Osteocyte (in vitro differentiated cells): ENCODE measurements at regions not wholly inside any gene's neighbourhood (a gene's known extent, or its start where the extent isn't known, plus 50 kb on each side); places are given as distances from the start of the nearest gene placed in this dataset.
A peak's percentile ranks its signal among the peaks of the same experiment; 100 is the strongest.
"Not testable (repeated sequence)": the region's sequence is repeated elsewhere in the genome, so short reads cannot be mapped to it uniquely, and the experiment has no call there.

Source experiments
- DNase-seq: peaks from one replicate; pipeline ENCODE4 v3.0.0; 2021; ENCODE audit warnings: mixed read lengths; ENCODE audit not compliant: unreplicated experiment; ENCODE audit errors: extremely low spot score
- H3K27ac Mint-ChIP-seq: one replicate; pipeline ENCODE4 v1.8.0; 2021; ENCODE audit warnings: mild to moderate bottlenecking, mixed read lengths; ENCODE audit not compliant: unreplicated experiment
- H3K27me3 Mint-ChIP-seq: one replicate; pipeline ENCODE4 v1.8.0; 2021; ENCODE audit warnings: mixed read lengths; ENCODE audit not compliant: unreplicated experiment
- H3K36me3 Mint-ChIP-seq: one replicate; pipeline ENCODE4 v1.8.0; 2021; ENCODE audit warnings: mixed read lengths; ENCODE audit not compliant: unreplicated experiment
- H3K4me1 Mint-ChIP-seq: one replicate; pipeline ENCODE4 v1.8.0; 2021; ENCODE audit warnings: mixed read lengths; ENCODE audit not compliant: unreplicated experiment
- H3K4me3 Mint-ChIP-seq: one replicate; pipeline ENCODE4 v1.8.0; 2021; ENCODE audit warnings: mild to moderate bottlenecking, moderate library complexity, mixed read lengths; ENCODE audit not compliant: unreplicated experiment
- H3K9me3 Mint-ChIP-seq: one replicate; pipeline ENCODE4 v1.8.0; 2021; ENCODE audit warnings: mixed read lengths; ENCODE audit not compliant: unreplicated experiment
- CTCF ChIP-seq: fragments of 200-600 bp; sonication (generic); IDR thresholded peaks from 2 replicates; pipeline ENCODE4 v1.5.0; 2021; ENCODE audit warnings: antibody characterized with exemption, mild to moderate bottlenecking, moderate library complexity

- no peak for TF ChIP-seq CTCF
- H3K36me3 Mint-ChIP-seq: peaks cover 2% of the 10 kb centered on the region
- H3K4me3 Mint-ChIP-seq: no peak overlapping the region
- H3K27me3 Mint-ChIP-seq: no peaks in the 10 kb centered on the region
- peaks cover 3% of the 10 kb centered on the region for H3K9me3 Mint-ChIP-seq
- no peak for DNase-seq
- H3K4me1 Mint-ChIP-seq: peaks cover 26% of the 10 kb centered on the region
- peak overlapping the region; percentile 50 for H3K27ac Mint-ChIP-seq
Measured at GRCh38 chr20:39705032-39705431, 742.9 kb downstream of the DHX35 start.

GRCh38 chr20:39703357-39703756, 741.2 kb downstream of the DHX35 start:
- not testable (repeated sequence) for H3K27ac Mint-ChIP-seq, H3K9me3 Mint-ChIP-seq, H3K36me3 Mint-ChIP-seq, H3K27me3 Mint-ChIP-seq, DNase-seq, H3K4me3 Mint-ChIP-seq
- H3K4me1 Mint-ChIP-seq: peaks cover 33% of the 10 kb centered on the region

- Mint-ChIP-seq H3K36me3 (peaks cover 2% of the 10 kb centered on the region), H3K4me1 (peaks cover 38% of the 10 kb centered on the region), H3K9me3 (peaks cover 3% of the 10 kb centered on the region), H3K4me3 (no peak overlapping the region), H3K27me3 (no peaks in the 10 kb centered on the region), H3K27ac (no peak overlapping the region)
- no peak for DNase-seq
- no peak for TF ChIP-seq CTCF
Measured at GRCh38 chr20:39702701-39703349, 740.7 kb downstream of the DHX35 start.

GRCh38 chr20:39700528-39700927, 738.4 kb downstream of the DHX35 start:
- DNase-seq: no peak
- no peak for TF ChIP-seq CTCF
- H3K27me3 Mint-ChIP-seq: no peaks in the 10 kb centered on the region
- H3K27ac Mint-ChIP-seq: no peak overlapping the region
- H3K4me1 Mint-ChIP-seq: peaks cover 51% of the 10 kb centered on the region
- peaks cover 2% of the 10 kb centered on the region for H3K36me3 Mint-ChIP-seq
- H3K9me3 Mint-ChIP-seq: peaks cover 3% of the 10 kb centered on the region
- no peak overlapping the region for H3K4me3 Mint-ChIP-seq

DNA sequence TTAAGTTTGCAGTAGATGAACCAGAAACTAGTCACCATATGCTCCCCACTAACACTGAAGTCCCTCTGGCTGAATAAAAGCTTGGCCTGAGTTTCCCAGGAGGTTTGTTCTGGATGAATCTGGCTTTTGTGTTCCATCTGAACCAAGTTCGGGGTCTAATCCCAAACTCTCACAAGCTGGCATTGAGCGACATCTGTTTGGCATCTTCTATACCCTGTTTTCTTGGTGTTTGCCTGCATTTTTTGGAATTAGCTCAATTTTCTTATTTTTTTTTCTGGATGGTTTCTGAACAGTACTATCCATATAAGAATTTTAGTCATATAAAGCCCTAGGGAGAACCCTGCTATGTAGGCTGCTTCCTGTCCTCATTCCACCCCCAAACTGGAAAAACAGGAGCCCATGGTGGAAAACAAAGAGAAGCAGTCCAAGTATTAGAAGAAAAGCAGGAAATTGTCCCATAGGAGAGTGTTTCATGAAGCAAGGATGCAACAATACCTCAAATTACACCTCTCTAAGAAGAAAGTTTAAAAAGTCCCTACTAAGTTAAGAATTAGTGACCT, 737.1 kb downstream of the DHX35 start:
- Mint-ChIP-seq H3K36me3 (peaks cover 2% of the 10 kb centered on the region), H3K9me3 (peaks cover 3% of the 10 kb centered on the region), H3K27me3 (no peaks in the 10 kb centered on the region), H3K27ac (peak overlapping the region; percentile 87), H3K4me1 (peaks cover 57% of the 10 kb centered on the region), H3K4me3 (no peak overlapping the region)
- no peak for TF ChIP-seq CTCF
- DNase-seq: no peak
